Activated CD8-positive, alpha-beta T cell treated with anti-CD3 and anti-CD28 coated beads for 36 hours (primary cell): ENCODE measurements at regions not wholly inside any gene's neighbourhood (a gene's known extent, or its start where the extent isn't known, plus 50 kb on each side); places are given as distances from the start of the nearest gene placed in this dataset.

ENCODE experiments used
- ATAC-seq: fragments of 200-7000 bp; cut with Tn5 transposase; one replicate; pipeline ENCODE4 v1.10.0; 2021; ENCODE audit warnings: mild to moderate bottlenecking, moderate library complexity
- CTCF ChIA-PET: fragments of 350-600 bp; sonication (Branson Sonifier 250); formaldehyde crosslinking; loops from one replicate; lab custom pipeline; 2021; ENCODE audit warnings: antibody characterized with exemption; lab: Charles Lee
- POLR2A ChIA-PET: fragments of 350-600 bp; sonication (Branson Sonifier 250); formaldehyde crosslinking; loops from one replicate; lab custom pipeline; 2021; ENCODE audit warnings: antibody characterized with exemption; lab: Charles Lee
- DNase-seq: peaks from one replicate; pipeline ENCODE4 v3.0.0-alpha.2; 2020
- H3K27ac Mint-ChIP-seq: one replicate; pipeline ENCODE4 v1.8.0; 2021; ENCODE audit warnings: mild to moderate bottlenecking, mixed read lengths
- H3K27me3 Mint-ChIP-seq: one replicate; pipeline ENCODE4 v1.8.0; 2021; ENCODE audit warnings: mixed read lengths
- H3K36me3 Mint-ChIP-seq: one replicate; pipeline ENCODE4 v1.8.0; 2021; ENCODE audit warnings: low read depth, mixed read lengths
- H3K4me1 Mint-ChIP-seq: one replicate; pipeline ENCODE4 v1.8.0; 2021; ENCODE audit warnings: low read depth, mixed read lengths
- H3K4me3 Mint-ChIP-seq: one replicate; pipeline ENCODE4 v1.8.0; 2021; ENCODE audit warnings: mild to moderate bottlenecking, moderate library complexity, mixed read lengths
- H3K9me3 Mint-ChIP-seq: one replicate; pipeline ENCODE4 v1.8.0; 2021; ENCODE audit warnings: mixed read lengths
- CTCF ChIP-seq: fragments of 200-600 bp; IDR thresholded peaks from one replicate; pipeline ENCODE4 v1.8.0; 2022; ENCODE audit warnings: antibody characterized with exemption, mild to moderate bottlenecking
- intact Hi-C: fragments of 100-400 bp; cut with micrococcal nuclease; formaldehyde crosslinking; loops from one replicate; pipeline ENCODE4 v1.10.0; 2022

- TF ChIP-seq CTCF = no peak
- DNase-seq (no peak), ATAC-seq (no peak)
- no peaks in the 10 kb centered on the region for H3K27me3 Mint-ChIP-seq
- H3K27ac Mint-ChIP-seq = no peak overlapping the region
- ChIA-PET POLR2A (no interaction called here), CTCF (no interaction called here)
- H3K36me3 Mint-ChIP-seq = no peaks in the 10 kb centered on the region
- intact Hi-C loops = no loop called here
- H3K4me3 Mint-ChIP-seq = no peak overlapping the region
- H3K9me3 Mint-ChIP-seq = peaks cover 5% of the 10 kb centered on the region
- no peaks in the 10 kb centered on the region for H3K4me1 Mint-ChIP-seq
These were observed 147.8 kb upstream of the SEMA3E start for GRCh38 chr7:83796760-83797159.

- DNase-seq (no peak), ATAC-seq (no peak)
- intact Hi-C loops = no loop called here
- no peak for TF ChIP-seq CTCF
- H3K9me3 Mint-ChIP-seq = peaks cover 3% of the 10 kb centered on the region
- H3K27me3 Mint-ChIP-seq = no peaks in the 10 kb centered on the region
- ChIA-PET CTCF (interaction anchor here (1.6 kb wide), 1 partner anchor 9 kb away, joined by 3 read pairs; no protein-coding TSS in a partner anchor), POLR2A (no interaction called here)
- no peak overlapping the region for H3K4me3 Mint-ChIP-seq
- H3K36me3 Mint-ChIP-seq = no peaks in the 10 kb centered on the region
- no peaks in the 10 kb centered on the region for H3K4me1 Mint-ChIP-seq
- H3K27ac Mint-ChIP-seq = no peak overlapping the region
These were observed 145.9 kb upstream of the SEMA3E start for GRCh38 chr7:83794829-83795228.

- Mint-ChIP-seq H3K4me3 (no peak overlapping the region), H3K27me3 (no peaks in the 10 kb centered on the region), H3K36me3 (no peaks in the 10 kb centered on the region), H3K4me1 (no peaks in the 10 kb centered on the region), H3K27ac (no peak overlapping the region), H3K9me3 (peaks cover 3% of the 10 kb centered on the region)
- ATAC-seq = no peak
- TF ChIP-seq CTCF = no peak
- DNase-seq = no peak
- ChIA-PET CTCF (no interaction called here), POLR2A (no interaction called here)
- intact Hi-C loops = no loop called here
These were observed 144.6 kb upstream of the SEMA3E start for GRCh38 chr7:83793558-83793957.

- ChIA-PET CTCF (no interaction called here), POLR2A (no interaction called here)
- intact Hi-C loops = no loop called here
- Mint-ChIP-seq H3K27me3 (no peaks in the 10 kb centered on the region), H3K27ac (no peak overlapping the region), H3K4me3 (no peak overlapping the region), H3K4me1 (no peaks in the 10 kb centered on the region), H3K36me3 (no peaks in the 10 kb centered on the region), H3K9me3 (no peaks in the 10 kb centered on the region)
- TF ChIP-seq CTCF = no peak
- DNase-seq (no peak), ATAC-seq (no peak)
These were observed 142.8 kb upstream of the SEMA3E start for GRCh38 chr7:83791737-83792136.

- POLR2A ChIA-PET = no interaction called here
- ATAC-seq = no peak
- CTCF ChIA-PET = no interaction called here
- Mint-ChIP-seq H3K4me1 (no peaks in the 10 kb centered on the region), H3K36me3 (no peaks in the 10 kb centered on the region), H3K9me3 (no peaks in the 10 kb centered on the region), H3K4me3 (no peak overlapping the region), H3K27me3 (no peaks in the 10 kb centered on the region), H3K27ac (no peak overlapping the region)
- TF ChIP-seq CTCF = no peak
- intact Hi-C loops = no loop called here
- no peak for DNase-seq
These were observed 137.9 kb upstream of the SEMA3E start for GRCh38 chr7:83786858-83787257.
